HEK293T (cell line): ENCODE measurements at regions not wholly inside any gene's neighbourhood (a gene's known extent, or its start where the extent isn't known, plus 50 kb on each side); places are given as distances from the start of the nearest gene placed in this dataset.

Experiments used
- FOXA1 ChIP-seq: fragments of 450-650 bp; IDR thresholded peaks from 2 replicates; pipeline ENCODE4 v1.6.1; 2016; ENCODE audit warnings: mild to moderate bottlenecking
- FOXK2 ChIP-seq: fragments of 450-650 bp; IDR thresholded peaks from 2 replicates; pipeline ENCODE4 v1.6.1; 2016; ENCODE audit warnings: mild to moderate bottlenecking

- no peak for TF ChIP-seq FOXK2
- no peak for TF ChIP-seq FOXA1
These were observed 879.0 kb upstream of the CELF2 start for GRCh38 chr10:10138685-10139084.
